ENCODE measurements at regions not wholly inside any gene's neighbourhood (a gene's known extent, or its start where the extent isn't known, plus 50 kb on each side); places are given as distances from the start of the nearest gene placed in this dataset.

DNA sequence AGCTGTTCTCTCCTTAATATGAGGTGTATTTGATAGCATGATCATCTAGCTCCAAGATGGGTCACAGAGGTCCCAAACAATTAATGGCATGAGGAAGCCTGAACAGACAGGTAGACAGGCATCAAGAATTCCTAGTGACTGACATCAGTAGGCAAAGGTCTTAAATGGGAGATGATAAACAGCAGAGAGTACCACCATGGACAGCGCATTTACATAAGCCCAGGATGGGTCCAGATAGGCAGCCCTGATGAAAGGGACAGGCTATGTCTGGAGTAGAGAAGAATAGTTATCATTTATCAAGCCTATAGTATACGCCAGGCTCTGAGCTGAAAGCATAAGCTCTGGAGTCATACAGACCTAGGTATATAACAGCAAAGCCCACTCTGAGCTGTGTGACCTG, 434.7 kb upstream of the SETBP1 start:
- in situ Hi-C loops (cut with HindIII; ENCODE audit: low sequenced_read_pairs), result no loop called here
- DNase-seq (ENCODE audit: low read depth, low spot score), result peak; percentile 5
- no peak overlapping the region for H3K4me3 ChIP-seq (ENCODE audit: low read depth, low read length)
- TF ChIP-seq, protein P1, sequence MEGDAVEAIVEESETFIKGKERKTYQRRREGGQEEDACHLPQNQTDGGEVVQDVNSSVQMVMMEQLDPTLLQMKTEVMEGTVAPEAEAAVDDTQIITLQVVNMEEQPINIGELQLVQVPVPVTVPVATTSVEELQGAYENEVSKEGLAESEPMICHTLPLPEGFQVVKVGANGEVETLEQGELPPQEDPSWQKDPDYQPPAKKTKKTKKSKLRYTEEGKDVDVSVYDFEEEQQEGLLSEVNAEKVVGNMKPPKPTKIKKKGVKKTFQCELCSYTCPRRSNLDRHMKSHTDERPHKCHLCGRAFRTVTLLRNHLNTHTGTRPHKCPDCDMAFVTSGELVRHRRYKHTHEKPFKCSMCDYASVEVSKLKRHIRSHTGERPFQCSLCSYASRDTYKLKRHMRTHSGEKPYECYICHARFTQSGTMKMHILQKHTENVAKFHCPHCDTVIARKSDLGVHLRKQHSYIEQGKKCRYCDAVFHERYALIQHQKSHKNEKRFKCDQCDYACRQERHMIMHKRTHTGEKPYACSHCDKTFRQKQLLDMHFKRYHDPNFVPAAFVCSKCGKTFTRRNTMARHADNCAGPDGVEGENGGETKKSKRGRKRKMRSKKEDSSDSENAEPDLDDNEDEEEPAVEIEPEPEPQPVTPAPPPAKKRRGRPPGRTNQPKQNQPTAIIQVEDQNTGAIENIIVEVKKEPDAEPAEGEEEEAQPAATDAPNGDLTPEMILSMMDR (IDR thresholded peaks at IDR 0.05; ENCODE audit: low read depth, low read length), result no peak

GRCh38 chr18:44258086-44258485, 422.6 kb upstream of the SETBP1 start:
- no peak overlapping the region for H3K4me3 ChIP-seq (ENCODE audit: low read depth, low read length)
- no peak for DNase-seq (ENCODE audit: low read depth, low spot score)
- TF ChIP-seq, protein P1 (IDR thresholded peaks at IDR 0.05; ENCODE audit: low read depth, low read length), result no peak
- in situ Hi-C loops (cut with HindIII; ENCODE audit: low sequenced_read_pairs), result no loop called here

GRCh38 chr18:44258576-44258975, 422.1 kb upstream of the SETBP1 start:
- no peak for DNase-seq (ENCODE audit: low read depth, low spot score)
- in situ Hi-C loops (cut with HindIII; ENCODE audit: low sequenced_read_pairs), result no loop called here
- TF ChIP-seq, protein P1 (IDR thresholded peaks at IDR 0.05; ENCODE audit: low read depth, low read length), result no peak
- H3K4me3 ChIP-seq (ENCODE audit: low read depth, low read length), result no peak overlapping the region

- in situ Hi-C loops (cut with HindIII; ENCODE audit: low sequenced_read_pairs), result no loop called here
- TF ChIP-seq, protein P1 (IDR thresholded peaks at IDR 0.05; ENCODE audit: low read depth, low read length), result no peak
- no peak for DNase-seq (ENCODE audit: low read depth, low spot score)
- H3K4me3 ChIP-seq (ENCODE audit: low read depth, low read length), result no peak overlapping the region
Observed at GRCh38 chr18:44259610-44260009, 421.1 kb upstream of the SETBP1 start.

GRCh38 chr18:44265437-44265836, 415.3 kb upstream of the SETBP1 start:
- TF ChIP-seq, protein P1 (IDR thresholded peaks at IDR 0.05; ENCODE audit: low read depth, low read length), result no peak
- H3K4me3 ChIP-seq (ENCODE audit: low read depth, low read length), result no peak overlapping the region
- DNase-seq (ENCODE audit: low read depth, low spot score), result no peak
- in situ Hi-C loops (cut with HindIII; ENCODE audit: low sequenced_read_pairs), result no loop called here

DNA sequence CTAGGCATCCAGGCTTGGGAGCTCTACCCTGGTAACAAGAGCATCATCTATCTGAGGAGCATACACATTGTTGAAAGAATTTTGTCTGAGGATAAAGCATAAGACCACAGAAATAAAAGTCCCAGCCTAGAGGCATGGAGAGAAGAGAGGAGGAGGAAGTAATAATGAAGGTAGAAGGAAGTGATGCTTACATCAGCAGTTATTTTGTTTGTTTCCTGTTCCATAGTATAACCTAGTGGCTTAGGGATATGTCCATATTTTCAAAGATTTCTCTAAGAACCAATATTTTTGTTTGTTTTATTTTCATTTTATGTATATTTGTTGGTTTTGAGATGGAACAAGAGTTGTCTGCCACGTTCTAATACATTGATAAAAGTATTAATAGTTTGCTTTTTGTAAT, 407.4 kb upstream of the SETBP1 start:
- in situ Hi-C loops (cut with HindIII; ENCODE audit: low sequenced_read_pairs), result no loop called here
- no peak for DNase-seq (ENCODE audit: low read depth, low spot score)
- TF ChIP-seq, protein P1 (IDR thresholded peaks at IDR 0.05; ENCODE audit: low read depth, low read length), result no peak
- no peak overlapping the region for H3K4me3 ChIP-seq (ENCODE audit: low read depth, low read length)

DNA sequence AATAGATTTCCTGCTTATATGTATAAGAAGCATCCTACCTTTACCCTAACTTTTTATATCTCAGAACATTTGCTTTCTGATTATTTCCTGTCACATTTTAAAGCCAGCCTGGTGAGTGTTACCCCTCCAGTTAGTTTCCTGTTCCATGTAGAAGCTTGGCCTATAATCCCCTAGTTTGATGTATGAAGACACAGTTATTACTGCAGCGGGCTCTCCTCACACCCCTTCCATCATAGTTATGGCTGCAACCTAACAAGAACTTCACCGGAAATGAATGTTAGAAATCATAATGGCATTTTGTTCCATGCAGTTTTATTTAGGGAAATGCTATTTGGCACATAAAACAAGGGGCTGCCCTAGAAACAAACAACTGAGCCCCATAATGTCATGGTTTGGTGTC, 400.2 kb upstream of the SETBP1 start:
- TF ChIP-seq, protein P1 (IDR thresholded peaks at IDR 0.05; ENCODE audit: low read depth, low read length), result no peak
- H3K4me3 ChIP-seq (ENCODE audit: low read depth, low read length), result no peak overlapping the region
- DNase-seq (ENCODE audit: low read depth, low spot score), result no peak
- in situ Hi-C loops (cut with HindIII; ENCODE audit: low sequenced_read_pairs), result no loop called here

All from astrocyte of the spinal cord (primary cell).